T-helper 2 cell treated with Interferon-gamma antibody and Interleukin-4, amounts not matched to agents 100 ng/mL and 5 ng/mL, for 36 hours (primary cell): ENCODE measurements at regions not wholly inside any gene's neighbourhood (a gene's known extent, or its start where the extent isn't known, plus 50 kb on each side); places are given as distances from the start of the nearest gene placed in this dataset.
"Not testable (repeated sequence)": the region's sequence is repeated elsewhere in the genome, so short reads cannot be mapped to it uniquely, and the experiment has no call there.

Experiments
- intact Hi-C: fragments of 100-400 bp; cut with micrococcal nuclease; formaldehyde crosslinking; loops from one replicate; pipeline ENCODE4 v1.15.1; 2023

DNA sequence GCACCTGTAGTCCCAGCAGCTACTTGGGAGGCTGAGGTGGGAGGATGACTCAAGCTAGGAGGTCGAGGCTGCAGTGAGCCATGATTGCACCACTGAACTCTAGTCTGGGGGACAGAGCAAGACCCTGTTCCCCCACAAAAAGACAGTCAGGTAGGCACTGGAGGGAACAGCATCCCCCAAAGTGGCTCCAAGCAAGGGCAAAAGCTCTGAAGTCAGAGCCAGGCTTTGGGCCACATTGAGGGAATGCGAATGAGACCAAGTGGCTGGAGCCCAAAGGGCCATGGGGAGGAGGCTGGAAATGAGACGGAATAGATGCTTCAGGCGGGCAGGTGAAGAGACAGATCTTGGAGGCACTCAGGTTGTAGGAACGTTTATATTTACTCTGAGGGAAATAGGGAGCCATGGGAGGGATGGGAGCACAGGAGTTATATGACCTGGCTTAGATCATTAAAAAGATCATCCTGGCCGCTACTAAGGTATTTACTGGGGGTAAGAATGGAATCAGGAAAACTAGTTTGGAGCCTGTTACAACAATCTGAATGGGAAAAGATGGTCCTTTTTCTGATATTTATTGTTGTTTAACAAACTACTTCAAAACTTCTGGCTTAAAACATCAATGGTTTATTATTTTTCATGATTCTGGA lies 229.6 kb upstream of the ZNF217 start:
- intact Hi-C loops: no loop called here

- intact Hi-C loops: no loop called here
These were observed 228.9 kb upstream of the ZNF217 start for GRCh38 chr20:53822534-53822933.

GRCh38 chr20:53819973-53820451 lies 226.4 kb upstream of the ZNF217 start:
- intact Hi-C loops: no loop called here

- intact Hi-C loops: no loop called here
These were observed 225.0 kb upstream of the ZNF217 start for GRCh38 chr20:53818457-53819177.

- intact Hi-C loops: not testable (repeated sequence)
These were observed 223.9 kb upstream of the ZNF217 start for GRCh38 chr20:53817513-53817912.

- intact Hi-C loops: no loop called here
These were observed 223.3 kb upstream of the ZNF217 start for GRCh38 chr20:53816872-53817398.

GRCh38 chr20:53815509-53815908 lies 221.9 kb upstream of the ZNF217 start:
- intact Hi-C loops: no loop called here

DNA sequence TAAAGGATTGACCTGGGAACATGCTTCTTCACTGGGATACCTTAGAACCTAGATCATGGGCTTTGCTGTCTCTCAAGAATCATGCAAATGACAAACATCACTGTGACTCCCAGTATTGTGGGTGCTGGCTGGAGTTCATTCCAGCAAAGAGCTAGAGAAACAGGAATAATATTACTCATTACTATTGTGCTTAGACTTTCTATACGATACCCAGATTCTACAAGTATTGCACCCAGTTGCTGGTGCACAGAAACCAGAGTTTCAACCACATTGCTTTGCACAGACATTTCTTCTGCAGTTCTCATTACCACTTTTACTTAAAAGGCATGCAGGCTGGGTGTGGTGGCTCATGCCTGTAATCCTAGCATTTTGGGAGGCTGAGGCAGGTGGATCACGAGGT lies 220.4 kb upstream of the ZNF217 start:
- intact Hi-C loops: no loop called here

DNA sequence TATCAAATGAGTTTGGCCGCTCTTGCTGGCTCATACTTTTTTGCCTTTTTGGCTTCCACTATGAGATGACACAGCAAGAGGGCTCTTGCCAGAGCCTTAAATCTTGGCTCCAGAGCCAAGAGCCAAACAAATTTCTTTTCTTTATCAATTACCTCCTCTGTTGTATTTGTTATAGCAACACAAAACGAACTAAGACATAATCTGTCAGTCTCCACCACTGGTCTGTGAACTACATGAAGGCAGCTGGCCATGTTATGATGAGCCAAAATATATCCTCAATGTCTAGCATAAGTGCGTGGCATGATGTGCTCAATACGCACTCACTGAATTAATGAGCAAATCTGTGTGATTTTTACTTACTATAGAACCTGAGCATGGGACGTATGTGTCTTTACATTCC lies 220.0 kb upstream of the ZNF217 start:
- intact Hi-C loops: no loop called here

GRCh38 chr20:53811577-53811976 lies 217.9 kb upstream of the ZNF217 start:
- intact Hi-C loops: no loop called here

GRCh38 chr20:53810661-53811355 lies 217.2 kb upstream of the ZNF217 start:
- intact Hi-C loops: no loop called here

DNA sequence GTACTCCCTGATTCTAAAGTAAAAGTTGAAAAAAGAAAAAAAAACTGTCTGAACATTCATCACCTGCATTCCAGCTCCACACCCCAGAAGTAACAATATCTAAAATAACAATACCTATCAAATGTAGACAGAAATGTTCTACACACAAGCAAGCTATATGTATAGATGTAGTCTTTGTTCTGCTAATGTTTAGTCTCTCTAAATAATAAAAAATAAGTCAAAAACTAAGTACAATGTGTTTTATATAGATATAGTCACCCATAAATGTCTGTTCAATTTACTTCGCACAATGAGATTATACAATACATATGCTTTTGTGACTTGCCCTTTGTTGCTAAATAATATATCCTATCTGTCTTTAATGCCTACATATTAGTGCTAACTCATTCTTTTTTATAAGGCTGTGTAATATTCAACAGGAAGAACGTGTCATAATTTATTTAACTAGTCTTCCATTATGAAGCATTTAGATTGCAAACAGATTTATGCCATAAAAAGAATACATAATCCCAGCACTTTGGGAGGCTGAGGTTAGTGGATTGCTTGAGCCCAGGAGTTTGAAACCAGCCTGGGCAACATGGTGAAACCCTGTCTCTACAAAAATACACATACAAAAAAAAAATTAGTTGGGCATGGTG lies 216.2 kb upstream of the ZNF217 start:
- intact Hi-C loops: no loop called here

DNA sequence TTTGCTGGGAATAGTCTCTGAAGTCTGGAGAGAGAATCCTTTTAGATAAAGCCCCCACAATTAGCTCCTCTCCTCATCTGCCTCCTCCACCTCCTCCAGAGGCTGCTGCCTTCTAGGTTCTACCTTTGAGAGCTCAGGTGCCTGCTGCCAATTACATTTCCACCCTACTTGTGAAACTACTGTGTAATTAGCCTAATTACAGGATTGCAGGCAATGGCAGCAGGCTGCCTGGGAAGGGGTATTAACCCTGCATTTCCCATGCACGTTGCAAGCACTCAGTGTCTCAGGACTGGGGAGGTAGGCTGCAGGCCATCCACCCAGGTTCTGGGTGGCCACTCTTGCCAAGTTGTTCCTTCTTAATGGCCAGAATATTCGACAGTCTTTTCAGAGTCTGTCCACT lies 215.6 kb upstream of the ZNF217 start:
- intact Hi-C loops: no loop called here

DNA sequence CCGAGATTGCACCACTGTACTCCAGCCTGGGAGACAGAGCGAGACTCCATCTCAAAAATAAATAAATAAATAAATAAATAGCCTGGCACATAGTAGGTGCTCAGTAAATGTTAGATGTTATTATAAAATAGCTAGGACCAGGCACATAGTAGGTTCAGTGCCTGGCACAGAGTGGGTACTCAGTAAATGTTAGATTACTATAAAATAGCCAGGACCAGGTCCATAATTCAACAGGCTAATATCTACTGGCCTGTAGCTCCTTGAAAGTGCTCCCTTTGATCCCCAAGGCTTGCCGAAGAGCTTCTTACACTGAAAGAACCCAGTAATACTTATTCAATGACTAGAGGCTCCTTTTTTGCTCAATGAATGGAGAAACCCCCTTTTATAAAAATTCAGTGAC lies 215.1 kb upstream of the ZNF217 start:
- intact Hi-C loops: no loop called here

DNA sequence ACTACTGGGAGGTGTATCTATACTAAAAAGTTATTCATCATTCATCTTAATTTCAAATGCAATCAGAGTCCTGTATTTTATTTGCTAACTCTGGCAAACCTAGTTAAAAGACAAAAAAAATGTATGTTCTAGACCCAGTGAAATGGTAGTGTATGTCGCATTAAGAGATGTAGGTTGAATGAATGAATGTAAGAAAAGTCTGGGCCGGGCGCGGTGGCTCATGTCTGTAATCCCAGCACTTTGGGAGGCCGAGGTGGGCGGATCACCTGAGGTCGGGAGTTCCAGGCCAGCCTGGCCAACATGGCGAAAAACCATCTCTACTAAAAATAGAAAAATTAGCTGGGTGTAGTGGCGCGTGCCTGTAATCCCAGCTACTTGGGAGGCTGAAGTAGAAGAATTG lies 214.7 kb upstream of the ZNF217 start:
- intact Hi-C loops: not testable (repeated sequence)

- intact Hi-C loops: no loop called here
These were observed 213.2 kb upstream of the ZNF217 start for GRCh38 chr20:53806683-53807401.

GRCh38 chr20:53805895-53806384 lies 212.3 kb upstream of the ZNF217 start:
- intact Hi-C loops: no loop called here

DNA sequence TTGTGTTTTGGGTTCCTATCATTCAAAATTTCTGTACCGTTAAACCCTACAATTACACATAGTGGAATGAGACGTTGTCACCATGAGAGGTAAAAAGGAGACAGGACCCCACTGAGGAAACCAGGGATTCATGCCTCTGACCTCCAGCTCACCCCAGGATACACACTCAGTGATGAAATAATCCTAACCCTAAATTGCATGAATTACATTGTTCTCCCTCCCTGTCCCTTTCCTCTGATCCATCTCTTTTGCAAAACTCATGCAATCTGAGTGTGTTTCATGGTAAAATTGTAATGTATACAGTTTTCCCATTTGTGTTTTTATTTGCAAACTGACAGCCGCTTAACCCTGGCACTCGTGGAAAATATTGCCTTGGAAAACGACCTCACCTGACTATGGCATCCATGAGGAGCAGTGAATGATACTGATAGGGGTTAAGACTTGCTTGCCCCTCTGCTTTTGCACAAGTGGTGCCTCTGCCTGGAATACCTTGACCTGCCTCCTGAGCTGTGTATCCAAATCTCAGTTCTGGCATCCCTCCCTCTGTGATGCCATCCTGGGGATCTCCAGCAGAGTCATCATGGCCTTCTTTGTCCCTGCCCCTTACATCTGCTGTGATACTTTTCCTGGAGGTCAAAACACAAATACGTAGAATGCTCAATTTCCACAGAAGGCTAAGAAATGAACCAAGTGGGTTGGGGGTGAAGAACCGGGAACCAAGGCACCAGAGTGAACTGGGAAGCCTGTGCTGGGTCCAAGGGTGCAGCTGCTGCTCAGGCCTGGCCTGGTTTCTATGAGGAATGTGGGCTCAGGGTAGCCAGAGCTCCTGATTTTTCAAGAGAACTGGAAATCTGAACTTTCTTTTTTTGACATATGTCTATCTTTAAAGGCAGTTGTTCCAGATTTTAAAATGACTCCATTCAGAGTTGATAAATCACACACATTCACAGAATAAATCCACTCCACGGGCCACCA lies 211.6 kb upstream of the ZNF217 start:
- intact Hi-C loops: no loop called here

- intact Hi-C loops: not testable (repeated sequence)
These were observed 210.7 kb upstream of the ZNF217 start for GRCh38 chr20:53804308-53804707.
